Trophoblast cell (in vitro differentiated cells and primary cell): ENCODE measurements at regions not wholly inside any gene's neighbourhood (a gene's known extent, or its start where the extent isn't known, plus 50 kb on each side); places are given as distances from the start of the nearest gene placed in this dataset.

Source experiments
- DNase-seq, 2 donors: peaks; one replicate each; pipeline ENCODE4 v3.0.0-alpha.2; 2016
- H2AFZ ChIP-seq: 2 replicates; pipeline ENCODE4 v1.6.1; 2013; ENCODE audit warnings: low read length, moderate library complexity, mild to moderate bottlenecking; ENCODE audit not compliant: insufficient read depth, poor library complexity
- H2AK5ac ChIP-seq: 2 replicates; pipeline ENCODE4 v1.6.1; 2013; ENCODE audit warnings: mild to moderate bottlenecking, low read length
- H2BK120ac ChIP-seq: 2 replicates; pipeline ENCODE4 v1.6.1; 2013; ENCODE audit warnings: low read length, mild to moderate bottlenecking, moderate library complexity; ENCODE audit not compliant: insufficient read depth, poor library complexity
- H2BK12ac ChIP-seq: 2 replicates; pipeline ENCODE4 v1.6.1; 2013; ENCODE audit warnings: mild to moderate bottlenecking, low read length, moderate library complexity
- H2BK5ac ChIP-seq: 2 replicates; pipeline ENCODE4 v1.6.1; 2013; ENCODE audit warnings: low read length, low read depth, moderate library complexity, mild to moderate bottlenecking; ENCODE audit not compliant: poor library complexity
- H3K14ac ChIP-seq: 2 replicates; pipeline ENCODE4 v1.6.1; 2013; ENCODE audit warnings: mild to moderate bottlenecking, low read length
- H3K18ac ChIP-seq: 2 replicates; pipeline ENCODE4 v1.6.1; 2013; ENCODE audit warnings: mild to moderate bottlenecking, low read length
- H3K23ac ChIP-seq: 2 replicates; pipeline ENCODE4 v1.6.1; 2013; ENCODE audit warnings: low read length
- H3K27ac ChIP-seq: 2 replicates; pipeline ENCODE4 v1.5.1; 2013; ENCODE audit warnings: low read depth, mild to moderate bottlenecking, inconsistent platforms, low read length, moderate library complexity
- H3K27me3 ChIP-seq: 2 replicates; pipeline ENCODE4 v1.6.1; 2013; ENCODE audit warnings: inconsistent platforms, mild to moderate bottlenecking, low read length, moderate library complexity; ENCODE audit not compliant: insufficient read depth
- H3K36me3 ChIP-seq, 2 experiments: 1 replicate in 1 of 2; 2 replicates in 1 of 2; pipeline ENCODE4 v1.6.1; 2013; ENCODE audit warnings: low read length in 2 of 2, mild to moderate bottlenecking in 2 of 2, moderate library complexity in 1 of 2; ENCODE audit not compliant: insufficient read depth in 2 of 2, control insufficient read depth in 1 of 2
- H3K4ac ChIP-seq: 2 replicates; pipeline ENCODE4 v1.6.1; 2013; ENCODE audit warnings: low read depth, mild to moderate bottlenecking, low read length, moderate library complexity
- H3K4me1 ChIP-seq, 2 experiments: 1 replicate in 1 of 2; 2 replicates in 1 of 2; pipeline ENCODE4 v1.6.1; 2013; ENCODE audit warnings: low read length in 2 of 2, mild to moderate bottlenecking in 2 of 2, moderate library complexity in 1 of 2; ENCODE audit not compliant: insufficient read depth in 2 of 2, control insufficient read depth in 1 of 2
- H3K4me2 ChIP-seq: 2 replicates; pipeline ENCODE4 v1.6.1; 2013; ENCODE audit warnings: inconsistent platforms, mild to moderate bottlenecking, low read length, moderate library complexity
- H3K4me3 ChIP-seq: 2 replicates; pipeline ENCODE4 v1.5.1; 2013; ENCODE audit warnings: mild to moderate bottlenecking, low read depth, low read length, inconsistent platforms
- H3K79me1 ChIP-seq: one replicate; pipeline ENCODE4 v1.6.1; 2013; ENCODE audit warnings: low read length
- H3K79me2 ChIP-seq: 2 replicates; pipeline ENCODE4 v1.6.1; 2013; ENCODE audit warnings: low read length, mild to moderate bottlenecking; ENCODE audit not compliant: control insufficient read depth, insufficient read depth, poor library complexity
- H3K9ac ChIP-seq: 2 replicates; pipeline ENCODE4 v1.6.1; 2013; ENCODE audit warnings: mild to moderate bottlenecking, low read length
- H3K9me3 ChIP-seq: 2 replicates; pipeline ENCODE4 v1.6.1; 2013; ENCODE audit warnings: low read depth, mild to moderate bottlenecking, control low read depth, inconsistent platforms, low read length; ENCODE audit not compliant: insufficient read depth
- H4K12ac ChIP-seq: 2 replicates; pipeline ENCODE4 v1.6.1; 2013; ENCODE audit warnings: low read depth, mild to moderate bottlenecking, low read length, moderate library complexity
- H4K8ac ChIP-seq: 2 replicates; pipeline ENCODE4 v1.6.1; 2013; ENCODE audit warnings: low read depth, mild to moderate bottlenecking, low read length, moderate library complexity
- H4K91ac ChIP-seq: one replicate; pipeline ENCODE4 v1.6.1; 2013; ENCODE audit warnings: low read depth, mild to moderate bottlenecking, low read length, moderate library complexity
- WGBS: extraction: QIAGEN DNeasy Blood & Tissue Kit; methylation state at CpG from one replicate; pipeline ENCODE4 v1.1.7; 2013; ENCODE audit warnings: missing lambda C conversion rate; ENCODE audit not compliant: insufficient read length, insufficient coverage; ENCODE audit errors: extremely low coverage; 5-methylcytosine and 5-hydroxymethylcytosine counted together

DNA sequence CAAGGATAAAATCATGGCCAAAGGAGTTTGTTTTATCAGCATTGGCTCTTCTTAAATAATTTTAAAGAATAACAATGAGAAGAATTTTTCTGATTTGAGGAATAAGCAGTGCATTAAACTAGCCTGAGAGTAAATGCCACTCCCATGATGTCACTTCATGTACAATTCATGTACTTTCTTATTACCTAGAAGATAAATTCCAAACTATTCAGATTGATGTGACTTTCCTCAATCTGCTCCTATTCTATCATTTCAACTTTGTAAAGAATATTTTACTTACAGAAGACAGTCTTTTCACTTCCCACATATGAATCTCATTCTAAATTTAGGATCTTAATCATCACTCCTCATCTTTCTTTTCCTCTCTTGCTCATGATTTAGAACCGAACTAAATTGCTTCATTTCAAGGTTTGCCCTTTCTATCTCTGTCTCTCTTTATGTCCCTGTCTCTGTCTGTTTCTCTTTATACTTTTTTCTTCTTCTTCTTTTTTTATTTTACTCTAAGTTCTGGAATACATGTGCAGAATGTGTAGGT lies 1142.0 kb upstream of the PIK3C3 start:
- DNase-seq, result peak in 1 of 2 donors; percentile 14
- Histone ChIP-seq H3K14ac (no peak overlapping the region), H3K4me3 (no peak overlapping the region)

GRCh38 chr18:40810372-40810771 lies 1144.7 kb upstream of the PIK3C3 start:
- H2AK5ac ChIP-seq, result no peak overlapping the region
- H4K8ac ChIP-seq, result peak overlapping the region; percentile 76
- H2BK5ac ChIP-seq, result peak overlapping the region; percentile 88
- H3K79me1 ChIP-seq, result peaks cover 8% of the 10 kb centered on the region
- peak overlapping the region; percentile 78 for H3K4ac ChIP-seq
- DNase-seq, result peak; percentile 82 to 96
- H3K4me1 ChIP-seq, result peaks cover 2 to 5% of the 10 kb centered on the region in 2 experiments
- peak overlapping the region; percentile 86 for H2BK12ac ChIP-seq
- no peaks in the 10 kb centered on the region for H3K79me2 ChIP-seq
- H3K27me3 ChIP-seq, result no peaks in the 10 kb centered on the region
- H4K12ac ChIP-seq, result no peak overlapping the region
- H4K91ac ChIP-seq, result peak overlapping the region; percentile 89
- no peak overlapping the region for H3K23ac ChIP-seq
- no peak overlapping the region for H3K9ac ChIP-seq
- H3K9me3 ChIP-seq, result no peaks in the 10 kb centered on the region
- no peak overlapping the region for H2AFZ ChIP-seq
- H2BK120ac ChIP-seq, result peak overlapping the region; percentile 86
- peak overlapping the region; percentile 82 for H3K27ac ChIP-seq
- H3K4me3 ChIP-seq, result no peak overlapping the region
- H3K36me3 ChIP-seq, result no peaks in the 10 kb centered on the region
- peak overlapping the region; percentile 74 for H3K18ac ChIP-seq
- peak overlapping the region; percentile 88 for H3K14ac ChIP-seq
- H3K4me2 ChIP-seq, result peak overlapping the region; percentile 15

More for the DNA sequence above, 1142.0 kb upstream of the PIK3C3 start:
- Histone ChIP-seq H3K18ac (no peak overlapping the region), H3K4me2 (no peak overlapping the region), H3K79me1 (peaks cover 5% of the 10 kb centered on the region), H3K36me3 (no peaks in the 10 kb centered on the region), H3K4ac (no peak overlapping the region), H2BK120ac (no peak overlapping the region), H4K12ac (no peak overlapping the region), H4K91ac (no peak overlapping the region), H3K9me3 (no peaks in the 10 kb centered on the region), H2AK5ac (no peak overlapping the region), H3K27me3 (no peaks in the 10 kb centered on the region), H3K4me1 (peaks cover 2 to 4% of the 10 kb centered on the region in 2 experiments), H3K23ac (no peak overlapping the region), H2BK12ac (no peak overlapping the region), H2BK5ac (no peak overlapping the region), H4K8ac (no peak overlapping the region), H3K79me2 (no peaks in the 10 kb centered on the region), H3K27ac (no peak overlapping the region), H2AFZ (no peak overlapping the region), H3K9ac (no peak overlapping the region)
- WGBS, result no CpG with 5 or more reads among the region's 1 CpG

- H3K36me3 ChIP-seq, result no peaks in the 10 kb centered on the region
- no peak overlapping the region for H4K8ac ChIP-seq
- no peak overlapping the region for H3K23ac ChIP-seq
- H3K4ac ChIP-seq, result no peak overlapping the region
- no peak overlapping the region for H3K18ac ChIP-seq
- H4K91ac ChIP-seq, result no peak overlapping the region
- DNase-seq, result peak in 1 of 2 donors; percentile 10
- no peaks in the 10 kb centered on the region for H3K79me2 ChIP-seq
- H2BK5ac ChIP-seq, result no peak overlapping the region
- no peak overlapping the region for H3K4me3 ChIP-seq
- no peak overlapping the region for H4K12ac ChIP-seq
- no peaks in the 10 kb centered on the region for H3K79me1 ChIP-seq
- H2AK5ac ChIP-seq, result no peak overlapping the region
- H2BK12ac ChIP-seq, result no peak overlapping the region
- no peaks in the 10 kb centered on the region for H3K9me3 ChIP-seq
- no peak overlapping the region for H3K14ac ChIP-seq
- H3K4me2 ChIP-seq, result no peak overlapping the region
- H3K9ac ChIP-seq, result no peak overlapping the region
- no CpG with 5 or more reads among the region's 4 CpGs for WGBS
- no peak overlapping the region for H3K27ac ChIP-seq
- H3K27me3 ChIP-seq, result no peaks in the 10 kb centered on the region
- no peak overlapping the region for H2AFZ ChIP-seq
- H3K4me1 ChIP-seq, result no peaks in the 10 kb centered on the region
- no peak overlapping the region for H2BK120ac ChIP-seq
These were observed 1165.7 kb upstream of the PIK3C3 start for GRCh38 chr18:40789286-40789685.

DNA sequence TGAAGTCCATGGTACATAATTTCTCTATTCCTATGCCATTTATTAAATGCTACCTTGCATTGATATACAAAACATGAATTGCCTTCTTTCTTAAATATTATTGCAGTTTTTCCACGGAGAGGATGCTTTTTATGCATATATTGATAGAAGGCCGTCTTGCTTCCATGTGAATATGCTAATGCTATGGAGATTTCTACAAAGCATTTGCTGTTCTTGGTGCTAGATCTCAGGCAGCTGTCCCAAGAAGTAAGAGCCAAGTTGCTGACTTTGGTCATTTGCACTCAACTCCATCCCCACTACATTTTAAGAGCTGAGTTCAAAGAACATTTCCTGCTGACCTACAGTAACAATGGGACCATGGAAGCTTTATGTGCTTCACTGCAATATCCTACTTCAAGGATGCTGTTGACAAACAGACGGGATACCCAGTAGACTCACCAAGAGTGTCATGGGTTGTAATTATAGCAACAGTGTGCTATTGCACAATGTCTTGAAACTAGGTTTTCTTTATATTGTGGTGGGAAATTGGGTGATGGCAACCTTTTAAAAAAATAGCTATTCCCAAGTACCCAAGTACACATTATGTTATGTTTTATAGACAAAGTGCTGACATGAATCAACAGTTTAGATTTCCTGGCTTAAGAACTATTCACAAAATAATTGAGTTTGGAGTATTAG lies 1172.4 kb upstream of the PIK3C3 start:
- Histone ChIP-seq H3K4me1 (no peaks in the 10 kb centered on the region), H3K79me1 (no peaks in the 10 kb centered on the region), H3K4ac (no peak overlapping the region), H3K27me3 (no peaks in the 10 kb centered on the region), H4K8ac (no peak overlapping the region), H3K36me3 (no peaks in the 10 kb centered on the region), H2AFZ (no peak overlapping the region), H4K91ac (no peak overlapping the region), H4K12ac (no peak overlapping the region), H3K79me2 (no peaks in the 10 kb centered on the region), H3K9me3 (no peaks in the 10 kb centered on the region), H3K4me2 (no peak overlapping the region), H2BK12ac (no peak overlapping the region), H3K27ac (no peak overlapping the region), H3K4me3 (no peak overlapping the region), H3K18ac (no peak overlapping the region), H3K14ac (no peak overlapping the region), H2AK5ac (no peak overlapping the region), H3K23ac (no peak overlapping the region), H2BK5ac (no peak overlapping the region), H3K9ac (no peak overlapping the region), H2BK120ac (no peak overlapping the region)
- no peak for DNase-seq
- no CpG with 5 or more reads among the region's 3 CpGs for WGBS
